Right atrium auricular region (tissue), 2 donors: ENCODE measurements at regions not wholly inside any gene's neighbourhood (a gene's known extent, or its start where the extent isn't known, plus 50 kb on each side); places are given as distances from the start of the nearest gene placed in this dataset.

ENCODE experiments used
- DNase-seq: peaks from one replicate; pipeline ENCODE4 v3.0.0-alpha.2; 2019; ENCODE audit warnings: low spot score
- H3K27ac ChIP-seq, 2 donors: fragments of 200-600 bp; sonication (generic); 1 replicate in 1 of 2; 2 replicates in 1 of 2; pipeline ENCODE4 v1.5.1; 2016 to 2019
- H3K27me3 ChIP-seq, 2 donors: fragments of 200-600 bp; sonication (generic); one replicate each; pipeline versions ENCODE4 v1.5.1 to v1.6.0; 2017 to 2019
- H3K36me3 ChIP-seq: fragments of 200-600 bp; sonication (generic); one replicate; pipeline ENCODE4 v1.5.1; 2016
- H3K4me1 ChIP-seq, 2 donors: fragments of 200-600 bp; sonication (generic); one replicate each; pipeline versions ENCODE4 v1.5.1 to v1.6.0; 2017 to 2019
- H3K4me3 ChIP-seq, 2 donors: fragments of 200-600 bp; sonication (generic); 1 replicate in 1 of 2; 2 replicates in 1 of 2; pipeline ENCODE4 v1.5.1; 2017 to 2019; ENCODE audit warnings: mild to moderate bottlenecking in 1 of 2, moderate library complexity in 1 of 2
- H3K9me3 ChIP-seq, 2 donors: fragments of 200-600 bp; sonication (generic); one replicate each; pipeline ENCODE4 v1.5.1; 2019
- CTCF ChIP-seq, 2 donors: fragments of 200-600 bp; sonication (generic); IDR thresholded peaks; one replicate each; pipeline ENCODE4 v1.5.1; 2019; ENCODE audit warnings: antibody characterized with exemption in 2 of 2

DNA sequence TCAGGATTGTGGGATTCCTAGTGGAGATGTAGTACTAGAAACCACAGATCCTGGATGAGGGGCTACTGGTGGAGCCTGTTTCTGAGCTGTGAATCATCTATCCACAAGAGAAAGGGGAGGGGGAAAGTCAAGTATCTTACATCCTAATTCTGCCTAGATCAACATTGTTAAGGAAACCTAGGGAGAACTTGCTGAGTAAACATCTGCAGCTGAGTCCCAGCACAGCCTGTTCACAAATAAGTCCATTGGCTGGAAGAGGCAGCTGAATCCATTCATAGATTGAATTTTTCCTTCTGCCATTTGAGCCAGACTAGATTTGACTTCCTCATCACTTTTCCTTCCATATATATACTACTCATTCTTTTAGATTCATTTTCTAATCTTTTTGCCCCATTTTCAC is 460.5 kb downstream of the TUSC7 start:
- TF ChIP-seq CTCF (IDR thresholded peaks at IDR 0.05), result no peak
- H3K4me1 ChIP-seq, result no peaks in the 10 kb centered on the region
- no peaks in the 10 kb centered on the region for H3K9me3 ChIP-seq
- H3K27ac ChIP-seq, result no peak overlapping the region
- DNase-seq, result no peak
- H3K4me3 ChIP-seq, result no peak overlapping the region
- no peaks in the 10 kb centered on the region for H3K27me3 ChIP-seq
- H3K36me3 ChIP-seq, result no peaks in the 10 kb centered on the region

- H3K27ac ChIP-seq, result no peak overlapping the region
- no peak overlapping the region for H3K4me3 ChIP-seq
- H3K4me1 ChIP-seq, result no peaks in the 10 kb centered on the region
- no peak for TF ChIP-seq CTCF (IDR thresholded peaks at IDR 0.05)
- DNase-seq, result no peak
- no peaks in the 10 kb centered on the region for H3K27me3 ChIP-seq
- no peaks in the 10 kb centered on the region for H3K36me3 ChIP-seq
- no peaks in the 10 kb centered on the region for H3K9me3 ChIP-seq
Measured at GRCh38 chr3:117171124-117171523, 461.5 kb downstream of the TUSC7 start.

GRCh38 chr3:117172426-117172825 is 462.8 kb downstream of the TUSC7 start:
- H3K9me3 ChIP-seq, result no peaks in the 10 kb centered on the region

GRCh38 chr3:117181222-117181621 is 471.6 kb downstream of the TUSC7 start:
- no peak overlapping the region for H3K27ac ChIP-seq
- no peaks in the 10 kb centered on the region for H3K4me1 ChIP-seq
- no peaks in the 10 kb centered on the region for H3K27me3 ChIP-seq
- no peak for DNase-seq
- no peaks in the 10 kb centered on the region for H3K9me3 ChIP-seq
- no peak overlapping the region for H3K4me3 ChIP-seq
- no peak for TF ChIP-seq CTCF (IDR thresholded peaks at IDR 0.05)
- no peaks in the 10 kb centered on the region for H3K36me3 ChIP-seq

More at GRCh38 chr3:117172426-117172825, 462.8 kb downstream of the TUSC7 start:
- TF ChIP-seq CTCF (IDR thresholded peaks at IDR 0.05), result no peak
- Histone ChIP-seq H3K4me3 (no peak overlapping the region), H3K27me3 (no peaks in the 10 kb centered on the region), H3K4me1 (no peaks in the 10 kb centered on the region), H3K27ac (no peak overlapping the region), H3K36me3 (no peaks in the 10 kb centered on the region)
- DNase-seq, result no peak

- H3K9me3 ChIP-seq, result no peaks in the 10 kb centered on the region
- no peaks in the 10 kb centered on the region for H3K36me3 ChIP-seq
- TF ChIP-seq CTCF (IDR thresholded peaks at IDR 0.05), result no peak
- no peak overlapping the region for H3K4me3 ChIP-seq
- no peak for DNase-seq
- no peaks in the 10 kb centered on the region for H3K27me3 ChIP-seq
- no peak overlapping the region for H3K27ac ChIP-seq
- H3K4me1 ChIP-seq, result no peaks in the 10 kb centered on the region
Measured at GRCh38 chr3:117184574-117184973, 475.0 kb downstream of the TUSC7 start.

DNA sequence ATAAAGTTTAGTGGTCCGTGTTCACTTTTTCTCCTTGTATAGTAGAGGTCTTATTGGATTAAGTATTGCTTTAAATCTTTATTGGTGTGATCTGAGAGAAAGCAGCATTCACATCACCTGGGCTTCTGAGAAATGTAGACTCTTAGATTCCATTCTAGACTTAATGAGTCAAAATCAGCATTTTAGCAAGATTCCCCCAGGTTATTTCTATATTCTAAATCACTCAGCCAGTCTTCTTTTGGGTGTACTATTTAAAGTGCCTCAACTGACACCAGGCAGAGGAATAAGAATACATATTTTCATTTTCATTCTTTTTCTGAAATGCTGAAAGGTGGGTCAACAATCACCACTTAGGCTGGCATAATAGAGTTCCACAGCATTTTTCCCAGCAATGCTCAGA is 481.7 kb downstream of the TUSC7 start:
- no peak for DNase-seq
- H3K27ac ChIP-seq, result no peak overlapping the region

More for the DNA sequence above, 481.7 kb downstream of the TUSC7 start:
- Histone ChIP-seq H3K4me1 (no peaks in the 10 kb centered on the region), H3K27me3 (no peaks in the 10 kb centered on the region), H3K36me3 (no peaks in the 10 kb centered on the region), H3K9me3 (no peaks in the 10 kb centered on the region), H3K4me3 (no peak overlapping the region)
- no peak for TF ChIP-seq CTCF (IDR thresholded peaks at IDR 0.05)
